Right atrium auricular region (tissue), 2 donors: ENCODE measurements at regions not wholly inside any gene's neighbourhood (a gene's known extent, or its start where the extent isn't known, plus 50 kb on each side); places are given as distances from the start of the nearest gene placed in this dataset.

Source experiments
- DNase-seq: peaks from one replicate; pipeline ENCODE4 v3.0.0-alpha.2; 2019; ENCODE audit warnings: low spot score
- H3K27ac ChIP-seq, 2 donors: fragments of 200-600 bp; sonication (generic); 1 replicate in 1 of 2; 2 replicates in 1 of 2; pipeline ENCODE4 v1.5.1; 2016 to 2019
- H3K27me3 ChIP-seq, 2 donors: fragments of 200-600 bp; sonication (generic); one replicate each; pipeline versions ENCODE4 v1.5.1 to v1.6.0; 2017 to 2019
- H3K36me3 ChIP-seq: fragments of 200-600 bp; sonication (generic); one replicate; pipeline ENCODE4 v1.5.1; 2016
- H3K4me1 ChIP-seq, 2 donors: fragments of 200-600 bp; sonication (generic); one replicate each; pipeline versions ENCODE4 v1.5.1 to v1.6.0; 2017 to 2019
- H3K4me3 ChIP-seq, 2 donors: fragments of 200-600 bp; sonication (generic); 1 replicate in 1 of 2; 2 replicates in 1 of 2; pipeline ENCODE4 v1.5.1; 2017 to 2019; ENCODE audit warnings: mild to moderate bottlenecking in 1 of 2, moderate library complexity in 1 of 2
- H3K9me3 ChIP-seq, 2 donors: fragments of 200-600 bp; sonication (generic); one replicate each; pipeline ENCODE4 v1.5.1; 2019
- TF ChIP-seq, protein P1 (sequence below), 2 donors: fragments of 200-600 bp; sonication (generic); IDR thresholded peaks; one replicate each; pipeline ENCODE4 v1.5.1; 2019; ENCODE audit warnings: antibody characterized with exemption in 2 of 2

DNA sequence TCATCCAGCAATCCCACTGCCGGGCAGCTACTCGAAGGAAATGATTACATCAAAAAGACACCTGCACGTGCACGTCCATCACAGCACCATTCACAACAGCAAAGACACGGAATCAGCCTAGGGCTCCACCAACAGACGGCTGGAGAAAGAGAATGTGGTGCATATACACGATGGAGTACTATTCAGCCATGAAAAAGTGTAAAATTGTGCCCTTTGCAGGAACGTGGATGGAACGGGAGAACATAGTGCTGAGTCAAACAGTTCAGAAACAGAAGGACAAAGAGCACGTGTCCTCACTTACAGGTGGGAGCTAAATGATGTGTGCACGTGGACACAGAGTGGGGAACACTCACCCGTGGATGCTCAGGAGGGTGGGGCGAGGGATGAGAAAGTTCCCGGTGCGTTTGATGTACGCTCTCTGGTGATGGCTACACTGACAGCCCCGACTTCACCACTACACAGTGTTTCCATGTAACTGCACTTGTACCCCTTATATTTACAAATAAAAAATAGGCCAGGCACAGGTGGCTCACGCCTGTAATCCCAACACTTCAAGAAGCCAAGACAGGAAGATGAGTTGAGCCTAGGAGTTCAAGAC lies 92.0 kb downstream of the PDGFA start:
- Histone ChIP-seq H3K27ac (no peak overlapping the region), H3K27me3 (no peaks in the 10 kb centered on the region), H3K4me1 (peaks cover 0 to 17% of the 10 kb centered on the region in 2 donors), H3K4me3 (no peak overlapping the region), H3K36me3 (no peaks in the 10 kb centered on the region), H3K9me3 (no peaks in the 10 kb centered on the region)
- no peak for DNase-seq
- TF ChIP-seq, protein P1, sequence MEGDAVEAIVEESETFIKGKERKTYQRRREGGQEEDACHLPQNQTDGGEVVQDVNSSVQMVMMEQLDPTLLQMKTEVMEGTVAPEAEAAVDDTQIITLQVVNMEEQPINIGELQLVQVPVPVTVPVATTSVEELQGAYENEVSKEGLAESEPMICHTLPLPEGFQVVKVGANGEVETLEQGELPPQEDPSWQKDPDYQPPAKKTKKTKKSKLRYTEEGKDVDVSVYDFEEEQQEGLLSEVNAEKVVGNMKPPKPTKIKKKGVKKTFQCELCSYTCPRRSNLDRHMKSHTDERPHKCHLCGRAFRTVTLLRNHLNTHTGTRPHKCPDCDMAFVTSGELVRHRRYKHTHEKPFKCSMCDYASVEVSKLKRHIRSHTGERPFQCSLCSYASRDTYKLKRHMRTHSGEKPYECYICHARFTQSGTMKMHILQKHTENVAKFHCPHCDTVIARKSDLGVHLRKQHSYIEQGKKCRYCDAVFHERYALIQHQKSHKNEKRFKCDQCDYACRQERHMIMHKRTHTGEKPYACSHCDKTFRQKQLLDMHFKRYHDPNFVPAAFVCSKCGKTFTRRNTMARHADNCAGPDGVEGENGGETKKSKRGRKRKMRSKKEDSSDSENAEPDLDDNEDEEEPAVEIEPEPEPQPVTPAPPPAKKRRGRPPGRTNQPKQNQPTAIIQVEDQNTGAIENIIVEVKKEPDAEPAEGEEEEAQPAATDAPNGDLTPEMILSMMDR (IDR thresholded peaks at IDR 0.05): no peak

DNA sequence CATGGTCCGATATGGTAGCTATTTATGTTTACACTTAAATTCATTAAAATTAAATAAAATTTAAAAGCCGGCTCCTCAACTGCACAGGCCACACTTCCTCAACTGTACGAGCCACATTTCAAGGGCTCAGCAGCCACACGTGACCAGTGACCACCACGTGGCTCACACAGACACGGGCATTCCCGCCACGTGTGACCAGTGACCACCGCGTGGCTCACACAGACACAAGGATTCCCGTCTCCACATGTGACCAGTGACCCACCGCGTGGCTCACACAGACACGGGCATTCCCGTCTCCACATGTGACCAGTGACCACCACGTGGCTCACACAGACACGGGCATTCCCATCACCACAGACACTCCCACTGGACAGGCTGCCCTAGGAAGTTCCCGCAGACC lies 91.3 kb downstream of the PDGFA start:
- TF ChIP-seq, protein P1 (IDR thresholded peaks at IDR 0.05): no peak
- no peak for DNase-seq
- no peak overlapping the region for H3K27ac ChIP-seq
- no peaks in the 10 kb centered on the region for H3K9me3 ChIP-seq
- H3K4me1 ChIP-seq: peaks cover 0 to 17% of the 10 kb centered on the region in 2 donors
- no peaks in the 10 kb centered on the region for H3K36me3 ChIP-seq
- no peak overlapping the region for H3K4me3 ChIP-seq
- H3K27me3 ChIP-seq: no peaks in the 10 kb centered on the region

DNA sequence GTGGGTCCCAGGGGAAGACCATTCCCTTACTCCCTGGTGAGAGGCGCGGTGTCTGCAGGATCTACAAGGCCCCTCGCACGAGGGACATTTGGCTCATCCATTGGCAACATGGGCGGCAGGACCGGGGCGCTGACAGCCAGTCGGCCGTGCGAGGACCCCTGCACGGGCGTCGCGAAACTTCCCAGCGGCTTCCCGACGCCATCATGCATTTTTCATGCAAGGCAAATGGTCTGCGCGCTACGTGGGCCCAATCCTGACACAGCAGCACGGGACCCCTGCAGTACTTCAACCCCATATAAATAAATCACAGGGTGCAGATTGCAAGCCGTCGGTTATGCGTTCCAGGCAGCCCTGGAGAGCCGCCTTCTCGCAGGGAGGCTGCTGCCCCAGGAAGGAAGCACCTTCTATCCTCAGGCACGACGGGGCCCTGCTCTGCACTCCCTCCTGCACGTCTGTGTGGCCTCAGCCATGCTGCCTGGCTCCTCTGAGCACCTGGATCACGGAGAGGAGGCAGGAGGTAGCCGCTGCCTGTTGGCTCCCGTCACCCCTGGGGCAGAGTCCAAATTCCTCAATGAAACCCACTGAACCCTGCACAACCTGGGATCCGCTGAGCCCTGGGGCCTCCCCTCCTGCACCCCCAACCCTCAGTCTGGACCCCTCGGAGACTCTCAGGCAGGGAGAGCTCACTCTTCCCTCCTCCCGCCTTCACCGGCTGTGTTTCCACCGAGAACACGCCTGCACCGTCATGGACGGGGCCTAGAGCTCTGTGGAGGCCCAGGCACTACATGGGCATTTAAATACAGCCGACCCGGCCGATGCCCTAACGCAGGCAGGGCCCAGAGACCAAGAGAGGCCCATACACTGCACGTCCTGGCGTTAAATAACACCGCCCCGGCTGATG lies 90.5 kb downstream of the PDGFA start:
- no peaks in the 10 kb centered on the region for H3K36me3 ChIP-seq
- H3K4me3 ChIP-seq: no peak overlapping the region
- H3K4me1 ChIP-seq: peaks cover 0 to 16% of the 10 kb centered on the region in 2 donors
- no peak overlapping the region for H3K27ac ChIP-seq
- TF ChIP-seq, protein P1 (IDR thresholded peaks at IDR 0.05): no peak
- H3K27me3 ChIP-seq: no peaks in the 10 kb centered on the region
- DNase-seq: no peak
- no peaks in the 10 kb centered on the region for H3K9me3 ChIP-seq

DNA sequence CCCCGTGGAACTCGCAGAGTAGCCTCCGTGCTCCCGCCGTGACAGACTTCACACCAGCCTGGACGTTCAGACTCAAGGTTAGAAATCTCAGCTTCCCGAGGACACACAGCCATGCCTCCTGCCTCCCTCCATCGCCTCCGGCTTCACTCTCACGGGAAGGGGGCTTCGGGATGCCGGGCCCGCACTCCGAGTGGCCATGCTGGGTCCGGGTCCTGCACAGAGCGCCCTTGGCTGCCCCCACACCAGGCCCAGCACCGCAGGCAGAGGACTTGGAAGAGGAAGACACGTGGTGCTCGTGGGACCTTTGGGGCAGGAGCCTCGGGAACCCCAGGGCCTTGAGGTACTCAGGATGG lies 89.8 kb downstream of the PDGFA start:
- TF ChIP-seq, protein P1 (IDR thresholded peaks at IDR 0.05): no peak
- H3K27ac ChIP-seq: no peak overlapping the region
- no peaks in the 10 kb centered on the region for H3K27me3 ChIP-seq
- H3K36me3 ChIP-seq: no peaks in the 10 kb centered on the region
- DNase-seq: no peak
- H3K9me3 ChIP-seq: no peaks in the 10 kb centered on the region
- H3K4me1 ChIP-seq: peaks cover 0 to 10% of the 10 kb centered on the region in 2 donors
- H3K4me3 ChIP-seq: no peak overlapping the region

DNA sequence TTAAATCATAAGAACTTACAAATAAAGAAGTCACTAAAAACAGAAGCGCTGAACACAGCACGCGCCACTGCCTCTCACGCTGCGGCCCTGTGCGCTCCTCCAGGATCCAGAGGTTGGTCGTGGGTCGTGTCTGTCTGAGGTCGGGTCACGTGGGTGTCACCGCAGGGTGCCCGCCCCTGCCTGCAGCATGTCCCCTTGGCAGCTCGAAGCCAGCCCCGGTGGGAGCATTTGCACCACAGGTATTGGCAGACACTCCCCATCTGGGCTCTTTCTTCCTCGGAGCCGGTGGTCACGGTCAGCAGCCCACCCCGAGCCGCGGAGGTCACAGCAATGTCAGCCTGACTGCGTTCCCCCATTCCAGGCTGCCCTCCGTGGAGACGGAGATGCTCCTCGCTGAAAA lies 88.6 kb downstream of the PDGFA start:
- H3K27me3 ChIP-seq: no peaks in the 10 kb centered on the region
- TF ChIP-seq, protein P1 (IDR thresholded peaks at IDR 0.05): no peak
- H3K36me3 ChIP-seq: no peaks in the 10 kb centered on the region
- H3K9me3 ChIP-seq: no peaks in the 10 kb centered on the region
- H3K27ac ChIP-seq: no peak overlapping the region
- H3K4me1 ChIP-seq: peaks cover 0 to under 1% of the 10 kb centered on the region in 2 donors
- no peak for DNase-seq
- no peak overlapping the region for H3K4me3 ChIP-seq
